ENCODE measurements at regions not wholly inside any gene's neighbourhood (a gene's known extent, or its start where the extent isn't known, plus 50 kb on each side); places are given as distances from the start of the nearest gene placed in this dataset.

- no peaks in the 10 kb centered on the region for H3K79me1 ChIP-seq (ENCODE audit: insufficient read depth, low read depth, low read length, poor library complexity, severe bottlenecking)
- no peaks in the 10 kb centered on the region for H3K4me1 Mint-ChIP-seq
Measured at GRCh38 chr4:163748449-163748848, 254.0 kb downstream of the TMA16 start.

More at GRCh38 chr4:163748449-163748848, 254.0 kb downstream of the TMA16 start:
- H3K4me3 Mint-ChIP-seq: no peak overlapping the region
- peaks cover 0 to 11% (median 8%) of the 10 kb centered on the region in 3 experiments; a peak in 3 of 7 replicates for H3K36me3 Mint-ChIP-seq (ENCODE audit: insufficient read depth in 1 of 3, low read depth in 3 of 3)
- Histone ChIP-seq H2BK15ac (ENCODE audit: low read depth, low read length) (no peak overlapping the region), H2AFZ (ENCODE audit: low read length) (no peak overlapping the region), H3K18ac (ENCODE audit: insufficient read length, low read depth, low read length) (no peak overlapping the region), H3K4me2 (ENCODE audit: insufficient read depth, insufficient read length, low read length) (no peak overlapping the region), H4K20me1 (ENCODE audit: control insufficient read depth, insufficient read depth, insufficient read length) (no peaks in the 10 kb centered on the region), H3T11ph (ENCODE audit: low read length) (no peak overlapping the region), H3K27me3 (ENCODE audit: insufficient read depth, low read length) (no peaks in the 10 kb centered on the region), H3K56ac (ENCODE audit: insufficient read length, low read depth, low read length) (no peak overlapping the region), H3K4ac (ENCODE audit: low read depth, low read length) (no peak overlapping the region), H3K27ac (ENCODE audit: insufficient read length, low read depth, low read length) (no peak overlapping the region), H3K14ac (ENCODE audit: insufficient read depth, low read length) (no peak overlapping the region), H3K9ac (ENCODE audit: extremely low read depth, insufficient read length, low read length) (no peak overlapping the region), H3K23ac (ENCODE audit: insufficient read length, low read depth, low read length) (no peak overlapping the region), H4K8ac (replicated peaks; ENCODE audit: insufficient read length, low read depth, low read length) (no peak overlapping the region), H2BK20ac (ENCODE audit: low read depth, low read length, poor library complexity, severe bottlenecking) (no peak overlapping the region), H2BK120ac (ENCODE audit: low read depth, low read length, poor library complexity, severe bottlenecking) (no peak overlapping the region), H2BK5ac (ENCODE audit: insufficient read length, low read length) (no peak overlapping the region), H2BK12ac (ENCODE audit: insufficient read length, low read depth, low read length) (no peak overlapping the region), H2AK5ac (ENCODE audit: insufficient read length, low read length) (no peak overlapping the region), H3K79me2 (ENCODE audit: insufficient read depth, low read length) (no peaks in the 10 kb centered on the region), H4K5ac (ENCODE audit: insufficient read length, low read depth, low read length) (no peak overlapping the region), H3K23me2 (ENCODE audit: insufficient read length, low read depth, low read length, poor library complexity, severe bottlenecking) (no peaks in the 10 kb centered on the region), H4K91ac (ENCODE audit: insufficient read length, low read depth, low read length) (no peak overlapping the region), H3K4me1 (ENCODE audit: insufficient read depth, low read length) (no peaks in the 10 kb centered on the region), H3K9me3 (ENCODE audit: control insufficient read depth, low read depth, low read length) (peaks cover 7% of the 10 kb centered on the region)
- no peak for DNase-seq
- H3K27ac Mint-ChIP-seq: no peak overlapping the region
- no peaks in the 10 kb centered on the region; the same call in 1 of the 2 replicates for H3K27me3 Mint-ChIP-seq (ENCODE audit: low read depth)
- TF ChIP-seq CTCF (conservative IDR thresholded peaks at IDR 0.05): no peak
- WGBS (ENCODE audit: extremely low coverage, insufficient read length, low lambda C conversion rate): no CpG with 5 or more reads among the region's 2 CpGs
- H3K9me3 Mint-ChIP-seq: peaks cover 21 to 22% of the 10 kb centered on the region in 2 experiments; a peak in 4 of 5 replicates
